Lung (tissue), 11 donors: ENCODE measurements at regions not wholly inside any gene's neighbourhood (a gene's known extent, or its start where the extent isn't known, plus 50 kb on each side); places are given as distances from the start of the nearest gene placed in this dataset.

ENCODE experiments used
- ATAC-seq: fragments of 200-7000 bp; cut with Tn5 transposase; one replicate; pipeline ENCODE4 v1.9.1; 2020; ENCODE audit warnings: moderate number of reproducible peaks; ENCODE audit not compliant: insufficient read depth, low FRiP score
- DNase-seq, 3 donors: peaks; one replicate each; pipeline ENCODE4 v3.0.0-alpha.2; 2013 to 2017
- H3K27ac ChIP-seq, 2 donors: one replicate each; pipeline ENCODE4 v1.5.1; 2013; ENCODE audit warnings: mild to moderate bottlenecking in 2 of 2, moderate library complexity in 2 of 2, control low read depth in 1 of 2, inconsistent platforms in 1 of 2, low read depth in 1 of 2, low read length in 1 of 2
- H3K27me3 ChIP-seq, 3 donors: one replicate each; pipeline ENCODE4 v1.5.1; 2013; ENCODE audit warnings: low read length in 2 of 3; ENCODE audit not compliant: control insufficient read depth in 3 of 3, insufficient read depth in 3 of 3
- H3K36me3 ChIP-seq, 4 donors: one replicate each; pipeline ENCODE4 v1.5.1; 2013; ENCODE audit warnings: low read length in 4 of 4, mild to moderate bottlenecking in 1 of 4, moderate library complexity in 1 of 4; ENCODE audit not compliant: control insufficient read depth in 4 of 4, insufficient read depth in 4 of 4
- H3K4me1 ChIP-seq, 5 donors: one replicate each; pipeline ENCODE4 v1.5.1; 2013; ENCODE audit warnings: low read length in 5 of 5, mild to moderate bottlenecking in 2 of 5, moderate library complexity in 1 of 5; ENCODE audit not compliant: control insufficient read depth in 5 of 5, insufficient read depth in 5 of 5
- H3K4me3 ChIP-seq: one replicate; pipeline ENCODE4 v1.5.1; 2013; ENCODE audit warnings: mild to moderate bottlenecking, control low read depth, moderate library complexity
- H3K9ac ChIP-seq, 2 donors: one replicate each; pipeline ENCODE4 v1.5.1; 2013; ENCODE audit warnings: low read length in 2 of 2, control low read depth in 1 of 2; ENCODE audit not compliant: insufficient read depth in 1 of 2
- H3K9me3 ChIP-seq, 4 donors: one replicate each; pipeline ENCODE4 v1.5.1; 2013; ENCODE audit warnings: low read length in 3 of 4, mild to moderate bottlenecking in 1 of 4, moderate library complexity in 1 of 4; ENCODE audit not compliant: control insufficient read depth in 4 of 4, insufficient read depth in 3 of 4
- CTCF ChIP-seq: IDR thresholded peaks from 2 replicates; pipeline ENCODE4 v1.5.1; 2012; ENCODE audit warnings: mild to moderate bottlenecking; ENCODE audit errors: control extremely low read depth, extremely low read depth
- WGBS, 2 donors: extraction: QIAGEN DNeasy Blood & Tissue Kit; methylation state at CpG; one replicate each; pipeline ENCODE4 v1.1.7; 2013; 5-methylcytosine and 5-hydroxymethylcytosine counted together
- donor health status: control.
- donor health status: control.
- donor health status: Bipolar disorder and iron deficiency.
- donor health status: healthy.
- donor health status: DM: yes; HTN: yes; CAD: no.

- ATAC-seq (no peak), DNase-seq (no peak)
- Histone ChIP-seq H3K4me3 (no peak overlapping the region), H3K4me1 (no peaks in the 10 kb centered on the region), H3K36me3 (no peaks in the 10 kb centered on the region), H3K27me3 (no peaks in the 10 kb centered on the region), H3K27ac (no peak overlapping the region), H3K9ac (no peak overlapping the region), H3K9me3 (peaks cover 0 to 3% (median 0%) of the 10 kb centered on the region in 4 donors)
- 64 to 78% methylated on average over 8 of the region's 8 CpGs for WGBS, 2 donors
- TF ChIP-seq CTCF, result no peak
These were observed 209.1 kb downstream of the BRD1 start for GRCh38 chr22:49618677-49618953.

- 66 to 87% methylated on average over 23 of the region's 23 CpGs for WGBS, 2 donors
- no peak for TF ChIP-seq CTCF
- H3K27ac ChIP-seq, result no peak overlapping the region
- ATAC-seq (no peak), DNase-seq (no peak)
- no peak overlapping the region for H3K4me3 ChIP-seq
- H3K4me1 ChIP-seq, result no peaks in the 10 kb centered on the region
- no peak overlapping the region for H3K9ac ChIP-seq
- H3K36me3 ChIP-seq, result no peaks in the 10 kb centered on the region
- no peaks in the 10 kb centered on the region for H3K27me3 ChIP-seq
- peaks cover 0 to 5% (median 0%) of the 10 kb centered on the region in 4 donors for H3K9me3 ChIP-seq
These were observed 209.6 kb downstream of the BRD1 start for GRCh38 chr22:49617866-49618676.

DNA sequence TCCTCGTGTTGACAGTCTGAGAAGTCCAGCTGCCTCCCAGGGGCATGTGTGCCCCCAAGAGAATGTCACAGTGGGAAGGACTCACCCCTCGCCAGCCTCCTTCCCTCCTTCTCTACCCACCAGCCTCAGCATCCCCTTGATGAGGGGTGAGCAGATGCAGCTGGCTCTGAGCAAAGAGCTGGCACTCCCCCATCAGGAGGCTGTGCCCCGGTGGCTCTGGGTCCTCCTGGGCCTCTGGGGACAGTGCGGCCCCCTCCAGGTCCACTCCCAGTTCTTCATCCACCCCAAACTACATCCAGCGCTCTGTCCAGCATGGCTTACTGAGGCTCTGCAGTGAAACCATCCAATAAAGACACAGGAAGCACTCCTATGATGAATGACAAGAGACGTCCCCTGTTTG is 210.4 kb downstream of the BRD1 start:
- Histone ChIP-seq H3K4me1 (no peaks in the 10 kb centered on the region), H3K9ac (no peak overlapping the region), H3K27me3 (no peaks in the 10 kb centered on the region), H3K36me3 (no peaks in the 10 kb centered on the region), H3K27ac (no peak overlapping the region), H3K4me3 (no peak overlapping the region), H3K9me3 (peaks cover 0 to 7% (median 2%) of the 10 kb centered on the region in 4 donors)
- no peak for TF ChIP-seq CTCF
- DNase-seq (no peak), ATAC-seq (no peak)
- WGBS, 2 donors, result 63 to 80% methylated on average over 6 of the region's 6 CpGs
